SK-N-SH (cell line): ENCODE measurements at regions not wholly inside any gene's neighbourhood (a gene's known extent, or its start where the extent isn't known, plus 50 kb on each side); places are given as distances from the start of the nearest gene placed in this dataset.

Experiments used
- CTCF ChIA-PET: fragments of 300-600, 350-600 bp; formaldehyde crosslinking; extraction: SDS; loops from one replicate; lab custom pipeline; 2021; lab: Yijun Ruan, JAX
- POLR2A ChIA-PET: fragments of 350-600 bp; sonication (Branson Sonifier 250); formaldehyde crosslinking; extraction: SDS; loops from one replicate; lab custom pipeline; 2020; ENCODE audit warnings: antibody characterized with exemption, inconsistent platforms; lab: Yijun Ruan, JAX
- DNase-seq: peaks from one replicate; pipeline ENCODE4 v3.0.0; 2012
- H2AFZ ChIP-seq: fragments of 200-600 bp; sonication (generic); 2 replicates; pipeline ENCODE4 v1.8.1; 2016; ENCODE audit warnings: antibody characterized with exemption, mild to moderate bottlenecking, low read depth
- H3F3A ChIP-seq: fragments of 200-600 bp; sonication (generic); replicated peaks from 2 replicates; pipeline ENCODE3; 2016; ENCODE audit warnings: antibody characterized with exemption, mild to moderate bottlenecking; ENCODE audit not compliant: insufficient read depth
- H3K27ac ChIP-seq, 2 experiments: fragments of 200-500 bp in 1 of 2; fragments of 200-600 bp in 1 of 2; sonication (Bioruptor generic) in 1 of 2; sonication (generic), shearing (Covaris generic) in 1 of 2; 2 replicates each; pipeline versions ENCODE4 v1.5.1 to v1.6.1; 2014 to 2016; ENCODE audit warnings: low read depth in 2 of 2, inconsistent platforms in 1 of 2, low read length in 1 of 2, mild to moderate bottlenecking in 1 of 2, mixed read lengths in 1 of 2
- H3K27me3 ChIP-seq: fragments of 200-600 bp; sonication (generic), shearing (Covaris generic); 2 replicates; pipeline ENCODE4 v1.6.1; 2016; ENCODE audit warnings: mixed run types; ENCODE audit not compliant: insufficient read depth
- H3K36me3 ChIP-seq, 2 experiments: fragments of 200-500 bp in 1 of 2; fragments of 200-600 bp in 1 of 2; sonication (Bioruptor generic) in 1 of 2; sonication (generic) in 1 of 2; replicated peaks in 1 of 2; 2 replicates each; pipeline versions ENCODE3 to v1.5.1; 2014 to 2016; ENCODE audit warnings: low read length in 1 of 2, mild to moderate bottlenecking in 1 of 2; ENCODE audit not compliant: insufficient read depth in 2 of 2, control insufficient read depth in 1 of 2
- H3K4me1 ChIP-seq, 2 experiments: fragments of 200-500 bp in 1 of 2; fragments of 200-600 bp in 1 of 2; sonication (Bioruptor generic) in 1 of 2; sonication (generic), shearing (Covaris generic) in 1 of 2; 2 replicates each; pipeline versions ENCODE4 v1.5.1 to v1.6.1; 2014 to 2016; ENCODE audit warnings: low read depth in 1 of 2, low read length in 1 of 2, mixed run types in 1 of 2; ENCODE audit not compliant: insufficient read depth in 2 of 2, control insufficient read depth in 1 of 2
- H3K4me2 ChIP-seq: fragments of 200-600 bp; sonication (generic), shearing (Covaris generic); 2 replicates; pipeline ENCODE4 v1.6.1; 2017; ENCODE audit warnings: mixed run types
- H3K4me3 ChIP-seq, 2 experiments: fragments of 200-500 bp in 1 of 2; fragments of 200-600 bp in 1 of 2; sonication (Bioruptor generic) in 1 of 2; sonication (generic), shearing (Covaris generic) in 1 of 2; 2 replicates each; pipeline versions ENCODE4 v1.5.1 to v1.8.1; 2014 to 2016; ENCODE audit warnings: low read depth in 2 of 2, inconsistent platforms in 1 of 2, low read length in 1 of 2, mild to moderate bottlenecking in 1 of 2, mixed read lengths in 1 of 2, moderate library complexity in 1 of 2
- H3K79me2 ChIP-seq: fragments of 200-600 bp; sonication (generic); 2 replicates; pipeline ENCODE4 v1.8.1; 2017; ENCODE audit warnings: mild to moderate bottlenecking; ENCODE audit not compliant: insufficient read depth
- H3K9ac ChIP-seq: fragments of 200-600 bp; sonication (generic); 2 replicates; pipeline ENCODE4 v1.6.1; 2017; ENCODE audit warnings: mixed run types
- H3K9me2 ChIP-seq: fragments of 200-600 bp; sonication (generic); 2 replicates; pipeline ENCODE4 v1.6.1; 2017; ENCODE audit warnings: mixed run types
- H3K9me3 ChIP-seq: fragments of 200-600 bp; sonication (generic); 2 replicates; pipeline ENCODE4 v1.6.1; 2017; ENCODE audit warnings: mixed run types, mild to moderate bottlenecking, moderate library complexity
- H4K20me1 ChIP-seq: fragments of 200-600 bp; sonication (generic); 2 replicates; pipeline ENCODE4 v1.6.1; 2017; ENCODE audit warnings: mild to moderate bottlenecking, mixed run types; ENCODE audit not compliant: insufficient read depth
- CHD2 ChIP-seq: fragments of 150-350 bp; IDR thresholded peaks from 2 replicates; pipeline ENCODE4 v1.6.1; 2018; ENCODE audit warnings: low read length; ENCODE audit not compliant: partially characterized antibody
- EZH2phosphoT487 ChIP-seq: fragments of 200-600 bp; sonication (generic); IDR thresholded peaks from 2 replicates; pipeline ENCODE4 v1.6.1; 2017; ENCODE audit warnings: low read depth, mixed run types, mild to moderate bottlenecking, antibody characterized with exemption, moderate library complexity, borderline replicate concordance
- IRF3 ChIP-seq: fragments of 150-350 bp; IDR thresholded peaks from 2 replicates; pipeline ENCODE4 v1.6.1; 2016; ENCODE audit warnings: mild to moderate bottlenecking, low read depth, low read length
- MAX ChIP-seq: IDR thresholded peaks from 2 replicates; pipeline ENCODE4 v1.4.0; 2012; ENCODE audit warnings: low read depth
- MXI1 ChIP-seq: IDR thresholded peaks from 2 replicates; pipeline ENCODE4 v1.6.1; 2012; ENCODE audit warnings: mild to moderate bottlenecking, low read depth, low read length, improper control_type of control experiment
- NFIC ChIP-seq: IDR thresholded peaks from 2 replicates; pipeline ENCODE4 v1.4.0; 2012; ENCODE audit warnings: borderline replicate concordance
- RCOR1 ChIP-seq: fragments of 150-350 bp; IDR thresholded peaks from 2 replicates; pipeline ENCODE4 v1.6.1; 2017; ENCODE audit warnings: antibody characterized with exemption, low read length
- REST ChIP-seq: IDR thresholded peaks from 2 replicates; pipeline ENCODE4 v1.6.1; 2012; ENCODE audit warnings: mild to moderate bottlenecking, low read depth, low read length, moderate library complexity
- RXRA ChIP-seq: IDR thresholded peaks from 2 replicates; pipeline ENCODE4 v1.4.0; 2012; ENCODE audit warnings: low read depth, mild to moderate bottlenecking, borderline replicate concordance
- SIN3A ChIP-seq: IDR thresholded peaks from 2 replicates; pipeline ENCODE4 v1.6.1; 2012; ENCODE audit warnings: low read depth, mild to moderate bottlenecking, low read length, moderate library complexity, borderline replicate concordance
- TAF1 ChIP-seq: IDR thresholded peaks from 2 replicates; pipeline ENCODE4 v1.6.1; 2012; ENCODE audit warnings: low read depth, mild to moderate bottlenecking, low read length, moderate library complexity, borderline replicate concordance
- TEAD4 ChIP-seq: IDR thresholded peaks from 2 replicates; pipeline ENCODE4 v1.4.0; 2012; ENCODE audit warnings: mild to moderate bottlenecking, borderline replicate concordance; ENCODE audit not compliant: insufficient read depth
- USF1 ChIP-seq: IDR thresholded peaks from 2 replicates; pipeline ENCODE4 v1.4.0; 2012; ENCODE audit warnings: low read depth, borderline replicate concordance
- ZBTB33 ChIP-seq: IDR thresholded peaks from 2 replicates; pipeline ENCODE4 v1.4.0; 2012; ENCODE audit warnings: low read depth, borderline replicate concordance
- WGBS: methylation state at CpG from one replicate; pipeline ENCODE4 v1.1.6; 2017; ENCODE audit warnings: low lambda C conversion rate; 5-methylcytosine and 5-hydroxymethylcytosine counted together

GRCh38 chr6:54771968-54772367 is 74.6 kb upstream of the FAM83B start:
- TF ChIP-seq RCOR1 (no peak), EZH2phosphoT487 (no peak), SIN3A (no peak), TAF1 (no peak), CHD2 (no peak), NFIC (no peak), USF1 (no peak), ZBTB33 (no peak), REST (no peak), MAX (no peak), TEAD4 (no peak), IRF3 (no peak), MXI1 (no peak), RXRA (no peak)
- ChIA-PET CTCF (no interaction called here), POLR2A (no interaction called here)
- H3K9ac ChIP-seq, result no peak overlapping the region
- no peaks in the 10 kb centered on the region for H3K27me3 ChIP-seq
- WGBS, result under 1% methylated on average over 3 of the region's 3 CpGs
- no peaks in the 10 kb centered on the region for H3K79me2 ChIP-seq
- no peak overlapping the region for H3K4me2 ChIP-seq
- no peaks in the 10 kb centered on the region for H3K9me3 ChIP-seq
- H3K9me2 ChIP-seq, result no peaks in the 10 kb centered on the region
- DNase-seq, result no peak
- H3K36me3 ChIP-seq, result no peaks in the 10 kb centered on the region
- no peaks in the 10 kb centered on the region for H4K20me1 ChIP-seq
- no peak overlapping the region for H3K4me3 ChIP-seq
- no peaks in the 10 kb centered on the region; a peak in 1 of 4 replicates for H3K4me1 ChIP-seq
- no peak overlapping the region for H3K27ac ChIP-seq
- H3F3A ChIP-seq, result no peaks in the 10 kb centered on the region
- no peak overlapping the region for H2AFZ ChIP-seq
